GM21367 (cell line): ENCODE measurements at regions not wholly inside any gene's neighbourhood (a gene's known extent, or its start where the extent isn't known, plus 50 kb on each side); places are given as distances from the start of the nearest gene placed in this dataset.
"Not testable (repeated sequence)": the region's sequence is repeated elsewhere in the genome, so short reads cannot be mapped to it uniquely, and the experiment has no call there.

ENCODE experiments used
- ATAC-seq: cut with Tn5 transposase; IDR thresholded peaks from one replicate; pipeline ENCODE4 v1.9.1; 2021; ENCODE audit not compliant: unreplicated experiment

DNA sequence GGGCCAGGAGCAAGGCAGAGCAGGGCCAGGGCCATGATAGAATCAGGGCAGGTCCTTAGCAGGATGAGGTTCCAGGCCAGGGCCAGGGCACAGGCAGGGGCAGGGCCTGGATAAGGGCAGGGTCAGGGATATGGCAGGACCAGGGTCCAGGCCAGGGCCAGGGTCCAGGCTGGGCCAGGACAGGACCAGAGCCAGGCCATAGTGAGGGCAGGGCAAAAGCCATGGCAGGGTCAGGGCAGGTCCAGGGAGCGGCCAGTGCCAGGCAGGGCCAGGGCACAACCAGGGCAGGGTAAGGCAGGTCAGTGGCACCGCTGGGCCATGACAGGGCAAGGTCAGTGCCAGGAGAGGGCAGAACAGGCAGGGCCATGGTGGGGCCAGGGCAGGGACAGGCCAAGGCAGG is 152.2 kb downstream of the LIPI start:
- no peak for ATAC-seq

DNA sequence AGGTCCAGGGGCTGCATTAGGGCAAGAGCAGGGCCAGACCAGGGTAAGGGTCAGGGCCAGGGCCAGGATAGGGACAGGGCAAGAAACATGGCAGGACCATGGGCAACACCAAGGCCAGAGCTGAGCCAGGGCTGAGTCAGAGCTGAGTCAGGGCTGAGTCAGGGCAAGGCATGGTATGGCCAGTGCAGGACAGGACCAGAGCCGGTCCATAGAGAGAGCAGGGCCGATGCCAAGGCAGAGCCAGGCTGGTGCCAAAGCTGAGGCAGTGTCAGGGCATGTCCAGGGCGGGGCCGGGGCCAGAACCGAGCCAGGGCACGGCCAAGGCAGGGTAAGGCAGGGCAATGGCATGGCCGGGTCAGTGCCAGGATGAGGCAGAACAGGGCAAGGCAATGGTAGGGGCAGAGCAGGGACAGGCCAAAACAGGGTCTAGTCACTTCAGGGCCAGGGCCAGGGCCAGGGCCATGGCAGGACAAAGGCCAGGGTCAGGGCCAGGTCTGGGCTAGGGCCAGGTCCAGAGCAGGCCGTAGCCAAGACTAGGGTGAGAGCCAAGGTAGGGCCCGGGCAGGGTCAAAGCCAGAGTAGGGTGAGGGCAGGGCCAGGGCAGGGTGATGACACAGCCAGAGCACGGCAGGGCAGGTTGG is 152.8 kb downstream of the LIPI start:
- ATAC-seq: not testable (repeated sequence)

DNA sequence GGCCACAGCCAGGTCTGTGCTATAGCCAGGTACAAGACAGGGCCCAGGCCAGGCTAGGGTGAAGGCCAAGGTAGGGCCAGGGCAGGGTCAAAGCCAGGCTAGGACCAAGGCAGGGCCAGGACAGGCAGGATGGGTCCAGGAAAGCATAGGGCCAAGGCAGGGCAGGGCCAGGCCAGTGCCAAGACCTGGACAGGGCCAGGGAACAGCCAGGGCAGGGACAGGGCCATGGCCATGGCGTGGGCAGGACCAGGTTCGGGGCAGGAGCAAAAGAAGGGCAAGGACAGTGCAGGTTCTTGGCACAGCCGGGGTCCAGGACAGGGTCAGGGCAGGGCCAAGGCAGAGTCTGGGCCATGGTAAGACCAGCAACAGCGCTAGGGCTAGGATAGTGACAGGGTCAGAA is 153.4 kb downstream of the LIPI start:
- ATAC-seq: no peak

DNA sequence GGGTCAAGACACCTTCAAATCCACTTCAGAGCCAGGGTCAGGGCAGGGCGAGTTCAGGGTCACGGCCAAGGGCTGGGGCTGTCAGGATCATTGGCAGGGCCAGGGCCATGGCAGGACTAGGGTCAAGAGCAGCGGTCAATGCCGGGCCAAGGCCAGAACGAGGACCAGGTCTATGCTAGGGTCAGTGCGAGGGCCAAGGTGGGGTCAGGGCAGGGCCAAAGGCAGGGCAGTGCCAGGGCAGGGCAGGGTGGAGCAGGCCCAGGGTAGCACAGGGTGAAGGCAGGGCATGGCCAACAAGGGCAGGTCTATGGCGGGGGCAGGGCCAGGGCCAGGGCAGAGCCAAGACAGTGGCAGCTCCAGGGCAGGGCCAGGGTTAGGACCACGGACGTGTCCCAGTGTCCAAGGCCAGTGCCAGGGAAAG is 154.0 kb downstream of the LIPI start:
- ATAC-seq: no peak

DNA sequence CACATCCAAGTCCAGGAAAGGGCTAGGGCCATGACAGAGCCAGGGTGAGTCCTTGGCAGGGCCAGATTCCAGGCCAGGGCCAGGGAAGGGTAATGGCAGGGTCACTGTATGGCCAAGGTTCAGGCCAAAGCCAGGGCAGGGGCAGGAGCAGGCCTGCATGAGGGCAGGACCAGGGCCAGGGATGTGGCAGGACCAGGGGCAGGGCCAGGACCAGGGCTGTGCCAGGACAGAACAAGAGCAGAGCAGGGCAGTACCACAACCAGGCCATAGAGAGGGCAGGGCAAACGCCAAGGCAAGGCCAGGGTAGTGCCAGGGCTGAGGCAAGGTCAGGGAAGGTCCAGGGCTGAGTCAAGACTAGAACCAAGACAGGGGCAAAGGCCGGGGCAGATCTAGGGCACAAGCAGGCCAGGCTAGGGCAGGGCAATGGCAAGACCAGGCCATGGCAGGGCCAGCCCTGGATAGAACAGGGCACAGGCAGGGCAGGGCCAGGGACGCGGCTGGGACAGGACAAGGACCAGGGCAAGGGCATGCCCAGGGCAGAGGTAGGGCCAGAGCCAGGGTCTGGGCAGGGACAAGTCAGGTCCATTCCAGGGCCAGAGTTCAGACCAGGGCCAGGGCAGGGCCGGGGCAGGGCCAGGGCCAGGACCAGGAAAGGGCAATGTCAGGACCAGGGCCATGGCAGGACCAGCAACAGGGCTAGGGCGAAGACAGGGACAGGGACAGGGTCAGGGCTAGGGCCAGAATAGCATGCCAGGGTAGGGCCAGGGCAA is 154.8 kb downstream of the LIPI start:
- not testable (repeated sequence) for ATAC-seq

DNA sequence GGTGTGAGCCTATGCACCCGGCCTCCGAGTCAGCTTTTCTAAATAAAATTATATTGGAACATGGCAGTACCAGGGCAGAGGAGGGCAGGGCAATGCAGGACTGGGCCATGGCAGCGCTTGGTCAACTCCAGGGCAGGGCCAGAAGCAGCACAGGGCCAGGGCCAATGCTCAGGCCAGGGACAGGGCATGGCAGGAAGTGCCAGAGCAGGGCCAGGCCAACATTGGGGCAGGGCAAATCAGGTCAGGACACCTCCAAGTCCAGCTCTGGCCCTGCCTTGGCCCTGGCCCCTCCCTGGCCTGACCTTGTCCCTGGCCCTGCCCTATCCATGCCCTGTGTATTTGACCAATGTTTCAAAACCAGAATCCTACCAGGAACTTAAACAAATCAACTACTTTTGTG is 156.1 kb downstream of the LIPI start:
- ATAC-seq: no peak

DNA sequence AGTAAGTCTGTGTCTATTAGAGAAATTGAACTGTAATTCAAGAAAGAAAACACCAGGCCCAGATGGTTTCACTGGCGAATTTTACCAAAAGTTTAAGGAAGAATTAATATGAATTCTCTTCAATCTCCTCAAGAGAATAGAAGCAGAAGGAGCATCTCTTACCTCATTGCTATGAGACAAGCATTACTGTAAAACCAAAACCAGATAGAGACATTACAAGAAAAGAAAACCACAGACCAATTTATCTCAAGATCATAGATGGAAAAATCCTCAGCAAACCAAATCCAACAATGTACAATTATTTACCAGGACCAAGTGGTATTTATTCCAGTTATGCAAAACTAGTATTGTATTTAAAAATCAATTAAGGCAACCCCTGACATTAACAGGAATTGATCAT is 160.6 kb downstream of the LIPI start:
- no peak for ATAC-seq

DNA sequence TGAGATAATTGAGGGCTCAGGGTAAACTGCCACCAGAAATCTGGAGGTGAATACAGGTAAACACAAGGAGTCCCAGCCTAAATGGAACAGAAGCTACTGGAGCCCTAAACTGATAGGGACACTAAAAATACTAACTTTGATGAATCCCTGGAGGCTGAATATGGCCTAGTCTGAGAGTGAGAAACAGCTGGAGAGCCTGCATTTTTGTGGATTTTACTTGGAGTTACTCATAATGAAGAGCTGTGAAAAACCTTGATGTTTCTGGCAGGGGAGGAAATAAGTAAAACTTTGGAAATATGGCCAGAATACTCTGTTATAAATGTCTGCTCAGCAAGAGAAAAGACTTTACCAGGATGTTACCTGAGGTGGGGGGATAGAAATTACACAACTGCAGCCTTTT is 164.4 kb downstream of the LIPI start:
- no peak for ATAC-seq

DNA sequence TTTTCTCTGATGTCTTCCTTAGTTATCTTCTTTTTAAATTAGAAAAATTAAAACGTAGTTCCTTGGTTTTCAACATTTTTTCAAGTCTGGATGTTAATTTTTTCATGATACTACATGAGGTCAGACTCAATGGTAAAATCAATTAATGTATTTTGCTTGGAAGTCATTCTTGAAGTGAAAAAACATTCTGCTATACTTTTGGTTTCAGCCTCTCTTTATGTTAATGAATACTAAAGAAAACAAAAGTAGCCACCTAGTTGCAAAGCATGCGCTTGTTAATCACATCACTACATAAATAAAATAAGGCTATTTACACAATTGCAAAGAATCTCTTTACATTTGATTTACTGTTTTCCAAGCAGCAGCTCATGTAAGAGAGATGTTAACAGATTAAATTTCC is 170.4 kb downstream of the LIPI start:
- no peak for ATAC-seq

DNA sequence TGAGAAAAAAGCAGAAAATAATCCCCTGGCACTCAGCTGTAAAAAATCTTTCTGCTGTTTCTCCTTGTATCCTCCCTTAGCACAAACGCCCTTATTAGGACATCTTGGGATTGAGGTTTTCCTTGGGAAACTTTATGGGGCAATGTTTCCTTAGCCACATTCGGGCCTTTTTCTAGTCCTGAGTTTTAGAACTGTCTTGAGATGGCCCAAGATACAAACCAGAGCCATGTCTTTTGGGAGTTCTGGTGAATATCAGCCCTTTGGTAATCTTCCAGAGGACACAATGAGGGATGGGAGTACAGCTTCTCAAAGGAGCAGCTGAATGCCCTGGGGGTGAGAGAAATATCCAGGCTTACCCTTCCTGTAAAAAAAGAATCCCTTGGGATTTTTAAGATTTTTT is 182.1 kb downstream of the LIPI start:
- ATAC-seq: not testable (repeated sequence)

DNA sequence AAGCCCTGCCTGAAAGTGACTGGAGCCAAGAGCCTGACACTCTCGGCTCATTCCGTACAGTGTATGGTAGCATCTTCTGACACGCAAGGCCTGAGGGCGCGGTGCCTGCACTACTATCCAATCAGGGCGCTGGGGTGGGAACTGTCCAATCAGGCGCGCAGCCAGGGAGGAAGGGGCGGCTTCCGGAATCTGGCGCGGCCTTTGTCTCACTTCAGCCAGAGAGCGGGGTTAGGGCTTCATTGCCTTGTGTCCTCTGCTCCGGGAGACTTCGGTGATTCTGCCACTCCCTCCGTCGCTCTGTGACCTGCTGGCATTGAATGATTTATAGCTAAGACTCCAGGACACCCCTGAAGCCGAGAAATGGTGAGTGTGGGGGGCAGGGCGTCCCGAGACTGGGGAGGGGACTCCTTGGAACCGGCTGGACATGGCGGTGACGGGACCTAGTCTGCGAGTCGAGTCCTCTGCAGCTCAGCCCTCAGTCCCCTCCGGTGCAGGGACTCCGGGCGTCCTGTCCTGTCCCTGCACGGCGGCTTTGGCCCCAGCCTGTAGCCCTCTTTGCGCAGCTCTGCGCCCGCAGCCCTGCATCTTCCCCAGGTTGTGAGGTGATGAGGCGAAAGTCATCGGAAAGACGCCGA is 183.4 kb downstream of the LIPI start:
- ATAC-seq: peak; percentile 100

DNA sequence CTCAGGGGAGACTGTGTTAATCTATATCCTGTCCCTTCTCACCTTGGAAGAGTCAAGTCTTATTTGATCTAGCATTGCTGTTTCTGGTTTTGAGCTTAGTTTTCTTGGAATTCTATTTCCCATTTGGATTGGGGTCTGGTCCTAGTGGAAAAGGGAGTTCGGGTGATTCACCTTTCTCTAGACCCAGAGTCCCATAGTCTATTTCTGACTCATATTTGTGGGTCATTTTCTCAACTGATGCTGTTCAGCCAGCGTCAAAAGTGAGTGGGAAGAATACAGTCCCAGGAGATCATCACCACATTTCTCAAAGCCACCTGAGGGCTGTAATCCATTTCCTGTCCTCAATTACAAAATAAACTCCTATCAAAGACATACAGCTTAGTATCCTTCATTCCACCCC is 190.6 kb downstream of the LIPI start:
- ATAC-seq: not testable (repeated sequence)

DNA sequence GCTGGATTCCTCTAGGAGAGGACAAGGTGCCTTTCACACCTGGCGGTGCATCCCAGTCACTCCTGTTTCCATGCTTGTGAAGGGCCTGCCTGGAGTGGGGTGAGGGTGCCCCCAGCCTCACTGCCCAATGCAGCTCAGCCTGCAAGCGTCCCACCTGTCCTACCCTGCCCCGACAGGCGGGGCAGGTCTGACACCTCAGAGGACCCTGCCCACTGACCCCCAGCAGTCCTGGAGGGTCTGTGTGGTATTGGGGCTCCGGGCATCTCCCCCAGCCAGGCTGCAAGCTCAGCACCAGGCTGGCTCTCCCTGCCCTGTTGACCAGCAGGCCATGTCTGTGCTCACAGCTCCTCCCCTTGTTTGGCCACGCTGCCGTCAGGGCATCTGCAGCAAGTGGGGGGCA is 194.9 kb downstream of the LIPI start:
- not testable (repeated sequence) for ATAC-seq

DNA sequence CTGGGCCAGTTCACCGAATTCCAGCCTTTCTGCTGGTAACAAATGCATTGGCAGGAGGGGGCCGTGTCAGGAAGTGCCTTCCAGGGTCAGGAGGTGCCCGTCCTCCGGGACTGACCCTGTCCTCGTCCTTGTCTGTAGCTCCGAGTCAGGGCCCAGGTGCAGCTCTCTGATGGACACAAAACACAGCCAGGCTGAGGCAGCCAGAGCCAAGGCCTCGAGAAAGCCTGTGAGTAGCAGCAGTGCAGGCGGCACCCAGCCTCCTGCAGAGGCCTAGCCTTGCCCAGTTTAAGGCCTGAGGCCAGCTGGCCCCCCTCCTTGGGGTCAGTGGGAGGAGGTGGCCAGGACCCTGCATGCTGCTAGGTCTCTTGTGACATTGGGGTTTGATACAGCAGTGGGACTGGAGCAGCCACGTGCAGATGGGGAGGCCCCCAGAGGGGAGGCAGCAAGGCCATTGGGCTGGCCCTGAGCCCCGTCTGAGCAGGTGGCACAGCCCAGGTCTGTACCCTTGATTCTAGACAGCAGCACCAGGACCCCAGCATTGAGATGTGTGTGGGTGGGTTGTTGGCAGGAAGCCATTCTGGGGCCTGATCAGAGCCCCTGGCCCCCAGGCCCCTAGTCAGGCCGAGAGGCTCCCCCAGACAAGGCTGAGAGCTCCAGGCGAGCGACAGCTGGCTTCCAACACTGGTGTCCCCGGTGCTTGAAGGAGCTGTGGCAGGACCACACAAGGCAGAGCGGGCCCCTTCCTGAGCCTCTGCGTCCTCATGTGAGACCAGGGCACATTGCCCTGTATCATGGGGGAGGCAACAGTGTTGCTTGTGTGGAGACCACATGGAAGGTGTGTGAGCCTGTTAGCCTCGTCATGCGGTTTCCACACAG is 196.9 kb downstream of the LIPI start:
- not testable (repeated sequence) for ATAC-seq

DNA sequence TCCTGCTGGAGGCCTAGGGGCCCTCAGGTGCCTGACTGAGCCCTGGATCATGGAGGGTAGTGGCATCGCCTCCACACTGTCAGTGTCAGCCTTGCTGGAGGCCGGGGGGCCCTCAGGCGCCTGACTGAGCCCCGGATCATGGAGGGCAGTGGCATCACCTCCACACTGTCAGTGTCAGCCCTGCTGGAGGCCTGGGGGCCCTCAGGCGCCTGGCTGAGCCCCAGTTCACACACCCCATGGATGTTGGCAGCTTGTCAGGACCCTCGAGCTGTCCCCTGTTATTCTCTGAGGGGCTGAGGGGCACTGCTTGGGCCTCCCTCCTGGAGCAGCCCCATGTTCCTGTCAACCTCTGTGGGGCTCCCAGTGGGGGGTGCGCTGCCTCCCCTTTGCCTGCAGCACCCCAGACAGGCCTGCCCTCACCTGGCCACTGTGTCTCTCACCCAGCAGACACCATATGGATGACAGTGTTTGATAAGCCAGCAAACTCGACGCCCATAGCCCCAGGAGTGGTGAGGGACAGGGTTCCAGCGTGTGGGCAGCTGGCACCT is 197.6 kb downstream of the LIPI start:
- ATAC-seq: no peak

DNA sequence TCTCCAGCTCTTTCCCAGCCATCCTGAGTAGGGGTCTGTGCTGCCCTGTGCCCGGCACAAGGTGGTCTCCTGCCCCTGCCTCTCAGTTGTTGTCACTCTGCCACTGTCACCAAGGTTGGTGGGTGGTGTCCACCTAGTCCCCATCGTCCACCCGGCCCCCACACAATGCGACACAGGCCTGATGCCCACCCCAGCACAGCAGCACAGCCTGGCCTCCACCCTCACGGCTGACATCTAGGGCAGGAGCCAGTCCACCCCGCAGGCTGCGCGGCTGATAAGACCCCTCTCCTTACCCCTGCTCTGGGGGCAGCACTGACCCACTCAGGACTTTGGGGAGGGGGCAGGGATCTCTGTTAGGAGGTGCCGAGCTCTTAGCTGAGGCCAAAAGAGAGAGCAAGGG is 198.3 kb downstream of the LIPI start:
- no peak for ATAC-seq

DNA sequence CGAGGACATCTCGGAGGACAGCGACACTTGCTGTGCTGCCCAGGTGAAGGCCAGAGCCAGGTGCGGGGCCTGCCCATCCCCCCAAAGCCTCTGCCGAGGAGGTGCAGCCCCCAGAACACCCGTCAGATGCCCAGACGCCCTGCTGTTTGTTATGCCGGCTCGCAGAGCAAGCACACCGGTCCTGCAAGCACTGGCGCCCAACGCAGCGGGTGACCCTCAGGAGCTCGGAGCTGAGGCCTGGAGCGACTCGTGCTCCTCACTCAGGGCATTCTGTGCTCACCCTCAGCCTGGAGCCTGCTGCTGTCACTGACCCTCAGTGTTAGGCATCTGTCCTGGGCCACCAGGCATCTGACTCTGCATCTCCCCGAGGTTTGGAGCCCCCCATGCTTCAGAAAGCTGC is 199.0 kb downstream of the LIPI start:
- not testable (repeated sequence) for ATAC-seq

DNA sequence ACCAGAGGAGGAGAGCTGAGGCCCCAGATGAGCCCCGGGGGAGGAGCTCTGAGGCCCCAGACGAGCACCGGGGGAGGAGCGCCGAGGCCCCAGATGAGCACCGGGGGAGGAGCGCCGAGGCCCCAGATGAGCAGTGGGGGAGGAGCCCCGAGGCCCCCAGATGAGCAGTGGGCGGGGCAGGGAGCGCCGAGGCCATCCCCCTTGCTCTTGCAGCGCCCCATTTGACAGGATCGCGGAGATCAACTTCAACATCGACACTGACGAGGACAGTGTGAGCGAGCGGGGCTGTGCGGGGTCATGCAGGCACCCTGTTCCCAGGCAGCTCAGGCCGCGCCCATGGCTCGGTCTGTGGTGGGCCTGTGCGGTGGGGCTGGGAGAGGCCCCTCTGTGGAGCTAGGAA is 199.6 kb downstream of the LIPI start:
- ATAC-seq: not testable (repeated sequence)

DNA sequence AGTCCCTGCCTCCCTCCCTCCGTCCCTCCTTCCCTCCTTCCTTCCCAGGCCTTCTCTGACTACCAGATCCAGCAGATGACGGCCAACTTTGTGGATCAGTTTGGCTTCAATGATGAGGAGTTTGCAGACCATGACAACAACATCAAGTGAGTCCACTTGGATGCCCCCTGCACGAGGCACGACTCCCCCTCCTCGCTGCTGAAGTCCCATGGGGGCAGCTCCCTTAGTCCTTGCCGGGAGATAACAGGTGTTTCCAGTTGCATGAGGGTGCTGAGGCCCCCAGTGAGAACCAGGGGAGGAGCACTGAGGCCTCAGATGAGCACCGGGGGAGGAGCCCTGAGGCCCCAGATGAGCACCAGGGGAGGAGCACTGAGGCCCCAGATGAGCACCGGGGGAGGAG is 200.0 kb downstream of the LIPI start:
- no peak for ATAC-seq

DNA sequence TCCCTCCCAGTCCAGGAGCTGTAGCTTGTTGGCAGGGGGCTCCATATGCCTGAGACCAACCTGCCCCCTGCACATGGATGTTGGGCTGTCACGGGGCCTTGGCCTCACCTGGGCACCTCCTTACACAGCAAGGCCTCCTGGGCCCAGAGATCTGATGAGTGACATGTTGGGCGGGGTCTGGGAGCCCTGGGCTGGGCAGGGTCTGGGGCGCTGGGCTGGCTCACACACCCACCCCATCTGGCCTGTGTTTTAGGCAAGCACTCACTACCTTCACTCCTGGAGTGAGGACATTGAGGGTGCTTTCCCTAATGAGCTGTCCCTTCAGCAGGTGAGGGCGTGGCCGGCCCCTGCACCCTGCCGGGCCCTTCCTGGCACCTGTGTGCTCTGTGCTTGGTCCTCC is 200.8 kb downstream of the LIPI start:
- not testable (repeated sequence) for ATAC-seq
